Mesendoderm (in vitro differentiated cells): ENCODE measurements at regions not wholly inside any gene's neighbourhood (a gene's known extent, or its start where the extent isn't known, plus 50 kb on each side); places are given as distances from the start of the nearest gene placed in this dataset. TPM values are rescaled to one million over a fixed set of nuclear protein-coding genes. Genes with fewer than 3 reads are reported as not detected.

Experiments
- DNase-seq: peaks from one replicate; pipeline ENCODE4 v3.0.0; 2013
- H2AK5ac ChIP-seq: 2 replicates; pipeline ENCODE4 v1.6.1; 2013; ENCODE audit warnings: low read length, inconsistent platforms
- H2BK120ac ChIP-seq: 2 replicates; pipeline ENCODE4 v1.6.1; 2013; ENCODE audit warnings: low read depth, mild to moderate bottlenecking, low read length, moderate library complexity, mixed read lengths
- H2BK15ac ChIP-seq: replicated peaks from 2 replicates; pipeline ENCODE4 v1.6.1; 2013; ENCODE audit warnings: low read depth, mild to moderate bottlenecking, moderate library complexity
- H2BK5ac ChIP-seq: 2 replicates; pipeline ENCODE4 v1.6.1; 2013; ENCODE audit warnings: low read length, inconsistent platforms
- H3K18ac ChIP-seq: 2 replicates; pipeline ENCODE4 v1.6.1; 2013; ENCODE audit warnings: mild to moderate bottlenecking, low read length, mixed read lengths
- H3K23ac ChIP-seq: one replicate; pipeline ENCODE4 v1.6.1; 2013; ENCODE audit warnings: low read length
- H3K27ac ChIP-seq: 2 replicates; pipeline ENCODE4 v1.5.1; 2013; ENCODE audit warnings: low read depth, mild to moderate bottlenecking, inconsistent platforms, low read length, moderate library complexity
- H3K27me3 ChIP-seq: 2 replicates; pipeline ENCODE4 v1.6.1; 2013; ENCODE audit warnings: low read length, control low read depth, mild to moderate bottlenecking, inconsistent platforms; ENCODE audit not compliant: insufficient read depth, poor library complexity
- H3K36me3 ChIP-seq: 2 replicates; pipeline ENCODE4 v1.6.1; 2013; ENCODE audit warnings: low read length, inconsistent platforms; ENCODE audit not compliant: control insufficient read depth, insufficient read depth
- H3K4ac ChIP-seq: one replicate; pipeline ENCODE4 v1.6.1; 2013; ENCODE audit warnings: low read depth, mild to moderate bottlenecking, low read length, moderate library complexity
- H3K4me1 ChIP-seq: 2 replicates; pipeline ENCODE4 v1.6.1; 2013; ENCODE audit warnings: low read depth, low read length, inconsistent platforms; ENCODE audit not compliant: control insufficient read depth
- H3K4me2 ChIP-seq: 2 replicates; pipeline ENCODE4 v1.6.1; 2013; ENCODE audit warnings: low read length
- H3K4me3 ChIP-seq: 2 replicates; pipeline ENCODE4 v1.5.1; 2013; ENCODE audit warnings: mild to moderate bottlenecking, low read length
- H3K56ac ChIP-seq: one replicate; pipeline ENCODE4 v1.6.1; 2013; ENCODE audit warnings: low read length
- H3K79me1 ChIP-seq: 2 replicates; pipeline ENCODE4 v1.6.1; 2013; ENCODE audit warnings: low read length, inconsistent platforms
- H3K79me2 ChIP-seq: 2 replicates; pipeline ENCODE4 v1.6.1; 2013; ENCODE audit warnings: mild to moderate bottlenecking, low read length; ENCODE audit not compliant: control insufficient read depth, insufficient read depth
- H3K9ac ChIP-seq: 2 replicates; pipeline ENCODE4 v1.6.1; 2013; ENCODE audit warnings: low read length, inconsistent platforms
- H4K5ac ChIP-seq: one replicate; pipeline ENCODE4 v1.6.1; 2013; ENCODE audit warnings: low read length
- H4K8ac ChIP-seq: one replicate; pipeline ENCODE4 v1.6.1; 2013; ENCODE audit warnings: low read depth, mild to moderate bottlenecking, control low read depth, low read length, moderate library complexity
- WGBS: extraction: QIAGEN DNeasy Blood & Tissue Kit; methylation state at CpG from one replicate; pipeline ENCODE4 v1.1.7; 2013; ENCODE audit warnings: low lambda C conversion rate, missing lambda C conversion rate; ENCODE audit not compliant: insufficient coverage; ENCODE audit errors: extremely low coverage; 5-methylcytosine and 5-hydroxymethylcytosine counted together
- small RNA-seq: library from polyadenylated mRNA; stranded (forward); fragments of <200 nt; extraction: miRNeasy Mini kit (QIAGEN cat#:217004); gene quantifications from one replicate; pipeline ENCODE3, GENCODE V24; 2013; ENCODE audit not compliant: insufficient read depth

- Histone ChIP-seq H3K36me3 (no peaks in the 10 kb centered on the region), H3K9ac (no peak overlapping the region), H3K4me2 (no peak overlapping the region), H2BK5ac (no peak overlapping the region), H3K18ac (no peak overlapping the region), H3K79me1 (no peaks in the 10 kb centered on the region), H3K4me3 (no peak overlapping the region), H3K4me1 (peaks cover 33% of the 10 kb centered on the region), H3K23ac (peak overlapping the region; percentile 70), H4K5ac (no peak overlapping the region), H2BK15ac (no peak overlapping the region), H3K56ac (peak overlapping the region; percentile 15), H3K27me3 (no peaks in the 10 kb centered on the region), H3K27ac (no peak overlapping the region), H3K4ac (no peak overlapping the region), H3K79me2 (no peaks in the 10 kb centered on the region), H2BK120ac (no peak overlapping the region), H2AK5ac (peak overlapping the region; percentile 70), H4K8ac (no peak overlapping the region)
- DNase-seq = no peak
- no CpG with 5 or more reads among the region's 5 CpGs for WGBS
Observed at GRCh38 chr14:76922092-76922491, 95.9 kb downstream of the LRRC74A start.

GRCh38 chr14:76921088-76921399 is 94.8 kb downstream of the LRRC74A start:
- Histone ChIP-seq H3K18ac (no peak overlapping the region), H2BK15ac (no peak overlapping the region), H3K4me1 (peaks cover 33% of the 10 kb centered on the region), H2BK5ac (no peak overlapping the region), H3K36me3 (no peaks in the 10 kb centered on the region), H3K9ac (no peak overlapping the region), H3K79me2 (no peaks in the 10 kb centered on the region), H2BK120ac (no peak overlapping the region), H4K8ac (no peak overlapping the region), H3K27me3 (no peaks in the 10 kb centered on the region), H3K4me2 (no peak overlapping the region), H3K23ac (no peak overlapping the region), H3K56ac (no peak overlapping the region), H3K4ac (no peak overlapping the region), H3K27ac (no peak overlapping the region), H4K5ac (no peak overlapping the region), H3K79me1 (no peaks in the 10 kb centered on the region), H3K4me3 (no peak overlapping the region), H2AK5ac (no peak overlapping the region)
- DNase-seq = no peak
- no CpG with 5 or more reads among the region's 4 CpGs for WGBS

- Histone ChIP-seq H3K79me2 (no peaks in the 10 kb centered on the region), H2BK120ac (peak overlapping the region; percentile 17), H3K9ac (no peak overlapping the region), H3K27me3 (no peaks in the 10 kb centered on the region), H3K18ac (peak overlapping the region; percentile 16), H3K4me2 (no peak overlapping the region), H3K4ac (peak overlapping the region; percentile 56), H2BK15ac (no peak overlapping the region), H3K56ac (peak overlapping the region; percentile 65), H4K8ac (no peak overlapping the region), H3K4me3 (no peak overlapping the region), H3K27ac (peak overlapping the region; percentile 63), H2BK5ac (peak overlapping the region; percentile 38), H3K36me3 (no peaks in the 10 kb centered on the region), H4K5ac (no peak overlapping the region), H3K79me1 (no peaks in the 10 kb centered on the region), H3K23ac (no peak overlapping the region), H2AK5ac (no peak overlapping the region), H3K4me1 (peaks cover 33% of the 10 kb centered on the region)
- no CpG with 5 or more reads among the region's 13 CpGs for WGBS
- DNase-seq = peak; percentile 85
Observed at GRCh38 chr14:76920331-76921087, 94.3 kb downstream of the LRRC74A start.

- Histone ChIP-seq H3K4me2 (no peak overlapping the region), H3K18ac (peak overlapping the region; percentile 95), H4K5ac (peak overlapping the region; percentile 75), H3K56ac (peak overlapping the region; percentile 89), H3K27ac (peak overlapping the region; percentile 82), H3K4me1 (peaks cover 31% of the 10 kb centered on the region), H2BK15ac (peak overlapping the region; percentile 45), H2AK5ac (peak overlapping the region; percentile 98), H3K36me3 (no peaks in the 10 kb centered on the region), H4K8ac (no peak overlapping the region), H3K27me3 (no peaks in the 10 kb centered on the region), H3K79me1 (no peaks in the 10 kb centered on the region), H3K4me3 (no peak overlapping the region), H3K23ac (no peak overlapping the region), H3K79me2 (no peaks in the 10 kb centered on the region), H3K9ac (peak overlapping the region; percentile 57), H2BK5ac (peak overlapping the region; percentile 88), H3K4ac (peak overlapping the region; percentile 95), H2BK120ac (peak overlapping the region; percentile 79)
- WGBS = no CpG with 5 or more reads among the region's 21 CpGs
- DNase-seq = peak; percentile 93
Observed at GRCh38 chr14:76919431-76920330, 93.5 kb downstream of the LRRC74A start.

Small RNA genes in the stretch of these regions (small RNA-seq; reads per million reads assigned to genes)
- gene RN7SL356P = not detected
